Neural cell (in vitro differentiated cells): ENCODE measurements at regions not wholly inside any gene's neighbourhood (a gene's known extent, or its start where the extent isn't known, plus 50 kb on each side); places are given as distances from the start of the nearest gene placed in this dataset.

Experiments
- H2AFZ ChIP-seq: fragments of 200-600, 300-800 bp; sonication (generic), shearing (Covaris generic); 2 replicates; pipeline ENCODE4 v1.6.0; 2014; ENCODE audit warnings: low read depth, mild to moderate bottlenecking, antibody characterized with exemption, low read length, moderate library complexity
- H3F3A ChIP-seq: fragments of 200-600 bp; shearing (Covaris generic); 2 replicates; pipeline ENCODE4 v1.6.1; 2016; ENCODE audit warnings: mild to moderate bottlenecking, moderate library complexity, mixed read lengths, antibody characterized with exemption, low read length; ENCODE audit not compliant: insufficient read depth, poor library complexity, severe bottlenecking
- H3K27ac ChIP-seq: fragments of 200-600, 300-800 bp; sonication (generic), shearing (Covaris generic); 2 replicates; pipeline ENCODE4 v1.5.1; 2014; ENCODE audit warnings: mild to moderate bottlenecking, low read length, moderate library complexity
- H3K27me3 ChIP-seq: fragments of 300-800, 200-600 bp; sonication (generic), shearing (Covaris generic); 2 replicates; pipeline ENCODE4 v1.6.0; 2014; ENCODE audit warnings: mild to moderate bottlenecking, low read depth, low read length, moderate library complexity; ENCODE audit not compliant: insufficient read depth
- H3K36me3 ChIP-seq: fragments of 300-800, 200-600 bp; sonication (generic), shearing (Covaris generic); 2 replicates; pipeline ENCODE4 v1.5.1; 2014; ENCODE audit warnings: mild to moderate bottlenecking, antibody characterized with exemption, low read length, moderate library complexity; ENCODE audit not compliant: insufficient read depth
- H3K4me2 ChIP-seq: fragments of 300-800, 200-600 bp; sonication (generic), shearing (Covaris generic); 2 replicates; pipeline ENCODE4 v1.6.0; 2014; ENCODE audit warnings: mild to moderate bottlenecking, low read length
- H3K4me3 ChIP-seq: fragments of 300-800, 200-600 bp; sonication (generic), shearing (Covaris generic); 2 replicates; pipeline ENCODE4 v1.5.1; 2014; ENCODE audit warnings: mild to moderate bottlenecking, low read length, moderate library complexity
- H3K79me2 ChIP-seq: fragments of 200-600 bp; shearing (Covaris generic); replicated peaks from 2 replicates; pipeline ENCODE4 v1.6.0; 2014; ENCODE audit warnings: mild to moderate bottlenecking, low read length, moderate library complexity; ENCODE audit not compliant: insufficient read depth
- H3K9ac ChIP-seq: fragments of 300-800, 200-600 bp; sonication (generic), shearing (Covaris generic); 2 replicates; pipeline ENCODE4 v1.6.1; 2016; ENCODE audit warnings: mild to moderate bottlenecking, low read length, mixed read lengths
- H3K9me2 ChIP-seq: fragments of 200-600 bp; shearing (Covaris generic); 2 replicates; pipeline ENCODE4 v1.6.1; 2016; ENCODE audit warnings: mild to moderate bottlenecking, low read length, mixed read lengths; ENCODE audit not compliant: insufficient read depth
- H3K9me3 ChIP-seq: fragments of 200-600, 300-800 bp; sonication (generic), shearing (Covaris generic); 2 replicates; pipeline ENCODE4 v1.6.1; 2016; ENCODE audit warnings: mild to moderate bottlenecking, mixed run types, low read length, moderate library complexity, mixed read lengths
- H4K20me1 ChIP-seq: fragments of 200-600 bp; shearing (Covaris generic); 2 replicates; pipeline ENCODE4 v1.6.1; 2016; ENCODE audit warnings: mild to moderate bottlenecking, mixed run types; ENCODE audit not compliant: insufficient read depth
- EP300 ChIP-seq: fragments of 450-650 bp; conservative IDR thresholded peaks from 2 replicates; pipeline ENCODE4 v1.6.1; 2014; ENCODE audit warnings: antibody characterized with exemption, mild to moderate bottlenecking, moderate library complexity; ENCODE audit not compliant: poor library complexity, severe bottlenecking
- EZH2 ChIP-seq: fragments of 200-600, 300-800 bp; shearing (Covaris generic), sonication (generic); IDR thresholded peaks from 2 replicates; pipeline ENCODE4 v1.6.1; 2014; ENCODE audit warnings: antibody characterized with exemption, low read length, borderline replicate concordance, mild to moderate bottlenecking; ENCODE audit not compliant: insufficient read depth, poor library complexity, severe bottlenecking
- MXI1 ChIP-seq: fragments of 450-650 bp; conservative IDR thresholded peaks from 2 replicates; pipeline ENCODE4 v1.6.1; 2014; ENCODE audit warnings: antibody characterized with exemption, mild to moderate bottlenecking; ENCODE audit not compliant: poor library complexity, severe bottlenecking
- POLR2AphosphoS5 ChIP-seq: IDR thresholded peaks from 2 replicates; pipeline ENCODE4 v1.6.1; 2012
- RAD21 ChIP-seq: fragments of 450-650 bp; conservative IDR thresholded peaks from 2 replicates; pipeline ENCODE4 v1.6.1; 2014; ENCODE audit warnings: antibody characterized with exemption, mild to moderate bottlenecking, moderate library complexity
- SMC3 ChIP-seq: fragments of 450-650 bp; conservative IDR thresholded peaks from 2 replicates; pipeline ENCODE4 v1.6.1; 2014; ENCODE audit warnings: antibody characterized with exemption, mild to moderate bottlenecking, moderate library complexity; ENCODE audit not compliant: poor library complexity
- TAF1 ChIP-seq: IDR thresholded peaks from 2 replicates; pipeline ENCODE4 v1.6.1; 2012; ENCODE audit warnings: low read depth
- TF ChIP-seq, protein P1 (sequence below): IDR thresholded peaks from 2 replicates; pipeline ENCODE4 v1.6.1; 2012; ENCODE audit warnings: borderline replicate concordance
- TF ChIP-seq, protein P2 (sequence below): fragments of 450-650 bp; IDR thresholded peaks from 2 replicates; pipeline ENCODE4 v1.5.1; 2014; ENCODE audit warnings: antibody characterized with exemption, mild to moderate bottlenecking, moderate library complexity; ENCODE audit not compliant: poor library complexity, severe bottlenecking

- no peak overlapping the region for H3K4me3 ChIP-seq
- no peak overlapping the region for H3K27ac ChIP-seq
- H3K9me3 ChIP-seq: no peaks in the 10 kb centered on the region
- no peaks in the 10 kb centered on the region for H3K36me3 ChIP-seq
- H2AFZ ChIP-seq: no peak overlapping the region
- no peak overlapping the region for H3K4me2 ChIP-seq
- H3K9ac ChIP-seq: no peak overlapping the region
- no peaks in the 10 kb centered on the region for H3F3A ChIP-seq
- no peaks in the 10 kb centered on the region for H3K27me3 ChIP-seq
- no peaks in the 10 kb centered on the region for H4K20me1 ChIP-seq
- TF ChIP-seq, protein P1, sequence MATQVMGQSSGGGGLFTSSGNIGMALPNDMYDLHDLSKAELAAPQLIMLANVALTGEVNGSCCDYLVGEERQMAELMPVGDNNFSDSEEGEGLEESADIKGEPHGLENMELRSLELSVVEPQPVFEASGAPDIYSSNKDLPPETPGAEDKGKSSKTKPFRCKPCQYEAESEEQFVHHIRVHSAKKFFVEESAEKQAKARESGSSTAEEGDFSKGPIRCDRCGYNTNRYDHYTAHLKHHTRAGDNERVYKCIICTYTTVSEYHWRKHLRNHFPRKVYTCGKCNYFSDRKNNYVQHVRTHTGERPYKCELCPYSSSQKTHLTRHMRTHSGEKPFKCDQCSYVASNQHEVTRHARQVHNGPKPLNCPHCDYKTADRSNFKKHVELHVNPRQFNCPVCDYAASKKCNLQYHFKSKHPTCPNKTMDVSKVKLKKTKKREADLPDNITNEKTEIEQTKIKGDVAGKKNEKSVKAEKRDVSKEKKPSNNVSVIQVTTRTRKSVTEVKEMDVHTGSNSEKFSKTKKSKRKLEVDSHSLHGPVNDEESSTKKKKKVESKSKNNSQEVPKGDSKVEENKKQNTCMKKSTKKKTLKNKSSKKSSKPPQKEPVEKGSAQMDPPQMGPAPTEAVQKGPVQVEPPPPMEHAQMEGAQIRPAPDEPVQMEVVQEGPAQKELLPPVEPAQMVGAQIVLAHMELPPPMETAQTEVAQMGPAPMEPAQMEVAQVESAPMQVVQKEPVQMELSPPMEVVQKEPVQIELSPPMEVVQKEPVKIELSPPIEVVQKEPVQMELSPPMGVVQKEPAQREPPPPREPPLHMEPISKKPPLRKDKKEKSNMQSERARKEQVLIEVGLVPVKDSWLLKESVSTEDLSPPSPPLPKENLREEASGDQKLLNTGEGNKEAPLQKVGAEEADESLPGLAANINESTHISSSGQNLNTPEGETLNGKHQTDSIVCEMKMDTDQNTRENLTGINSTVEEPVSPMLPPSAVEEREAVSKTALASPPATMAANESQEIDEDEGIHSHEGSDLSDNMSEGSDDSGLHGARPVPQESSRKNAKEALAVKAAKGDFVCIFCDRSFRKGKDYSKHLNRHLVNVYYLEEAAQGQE: no peak
- TF ChIP-seq EP300 (no peak), POLR2AphosphoS5 (no peak)
- no peaks in the 10 kb centered on the region for H3K9me2 ChIP-seq
- no peaks in the 10 kb centered on the region for H3K79me2 ChIP-seq
These were observed 369.9 kb downstream of the SETD4 start for GRCh38 chr21:35690436-35690835.

DNA sequence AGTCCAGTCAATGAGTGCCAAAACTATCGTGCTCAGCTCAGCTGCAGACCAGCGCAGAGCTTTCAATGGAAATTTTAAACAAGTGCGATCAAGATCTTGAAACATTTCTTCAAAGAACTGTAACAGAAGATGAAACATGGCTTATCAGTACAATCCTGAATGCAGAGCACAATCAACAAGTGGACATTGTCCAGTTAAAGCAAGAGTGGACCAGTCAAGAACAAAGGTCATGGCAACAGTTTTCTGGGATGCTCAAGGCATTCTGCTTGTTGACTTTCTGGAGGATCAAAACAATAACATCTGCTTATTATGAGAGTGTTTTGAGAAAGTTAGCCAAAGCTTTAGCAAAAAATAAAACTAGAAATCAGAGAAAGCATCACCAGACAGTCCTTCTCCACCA, 374.2 kb downstream of the SETD4 start:
- no peak overlapping the region for H2AFZ ChIP-seq
- no peaks in the 10 kb centered on the region for H4K20me1 ChIP-seq
- H3K36me3 ChIP-seq: no peaks in the 10 kb centered on the region
- H3K9ac ChIP-seq: no peak overlapping the region
- TF ChIP-seq POLR2AphosphoS5: no peak
- TF ChIP-seq, protein P2, sequence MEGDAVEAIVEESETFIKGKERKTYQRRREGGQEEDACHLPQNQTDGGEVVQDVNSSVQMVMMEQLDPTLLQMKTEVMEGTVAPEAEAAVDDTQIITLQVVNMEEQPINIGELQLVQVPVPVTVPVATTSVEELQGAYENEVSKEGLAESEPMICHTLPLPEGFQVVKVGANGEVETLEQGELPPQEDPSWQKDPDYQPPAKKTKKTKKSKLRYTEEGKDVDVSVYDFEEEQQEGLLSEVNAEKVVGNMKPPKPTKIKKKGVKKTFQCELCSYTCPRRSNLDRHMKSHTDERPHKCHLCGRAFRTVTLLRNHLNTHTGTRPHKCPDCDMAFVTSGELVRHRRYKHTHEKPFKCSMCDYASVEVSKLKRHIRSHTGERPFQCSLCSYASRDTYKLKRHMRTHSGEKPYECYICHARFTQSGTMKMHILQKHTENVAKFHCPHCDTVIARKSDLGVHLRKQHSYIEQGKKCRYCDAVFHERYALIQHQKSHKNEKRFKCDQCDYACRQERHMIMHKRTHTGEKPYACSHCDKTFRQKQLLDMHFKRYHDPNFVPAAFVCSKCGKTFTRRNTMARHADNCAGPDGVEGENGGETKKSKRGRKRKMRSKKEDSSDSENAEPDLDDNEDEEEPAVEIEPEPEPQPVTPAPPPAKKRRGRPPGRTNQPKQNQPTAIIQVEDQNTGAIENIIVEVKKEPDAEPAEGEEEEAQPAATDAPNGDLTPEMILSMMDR: no peak
- TF ChIP-seq TAF1: no peak
- TF ChIP-seq EZH2: no peak
- no peak for TF ChIP-seq RAD21
- no peak for TF ChIP-seq EP300
- TF ChIP-seq MXI1: no peak
- TF ChIP-seq SMC3: no peak
- TF ChIP-seq, protein P1: no peak
- no peaks in the 10 kb centered on the region for H3K9me2 ChIP-seq
- no peaks in the 10 kb centered on the region for H3K79me2 ChIP-seq
- no peak overlapping the region for H3K4me3 ChIP-seq
- no peaks in the 10 kb centered on the region for H3K9me3 ChIP-seq
- no peak overlapping the region for H3K27ac ChIP-seq
- H3K27me3 ChIP-seq: no peaks in the 10 kb centered on the region
- H3F3A ChIP-seq: no peaks in the 10 kb centered on the region
- H3K4me2 ChIP-seq: no peak overlapping the region
